ENCODE measurements at regions not wholly inside any gene's neighbourhood (a gene's known extent, or its start where the extent isn't known, plus 50 kb on each side); places are given as distances from the start of the nearest gene placed in this dataset.

DNA sequence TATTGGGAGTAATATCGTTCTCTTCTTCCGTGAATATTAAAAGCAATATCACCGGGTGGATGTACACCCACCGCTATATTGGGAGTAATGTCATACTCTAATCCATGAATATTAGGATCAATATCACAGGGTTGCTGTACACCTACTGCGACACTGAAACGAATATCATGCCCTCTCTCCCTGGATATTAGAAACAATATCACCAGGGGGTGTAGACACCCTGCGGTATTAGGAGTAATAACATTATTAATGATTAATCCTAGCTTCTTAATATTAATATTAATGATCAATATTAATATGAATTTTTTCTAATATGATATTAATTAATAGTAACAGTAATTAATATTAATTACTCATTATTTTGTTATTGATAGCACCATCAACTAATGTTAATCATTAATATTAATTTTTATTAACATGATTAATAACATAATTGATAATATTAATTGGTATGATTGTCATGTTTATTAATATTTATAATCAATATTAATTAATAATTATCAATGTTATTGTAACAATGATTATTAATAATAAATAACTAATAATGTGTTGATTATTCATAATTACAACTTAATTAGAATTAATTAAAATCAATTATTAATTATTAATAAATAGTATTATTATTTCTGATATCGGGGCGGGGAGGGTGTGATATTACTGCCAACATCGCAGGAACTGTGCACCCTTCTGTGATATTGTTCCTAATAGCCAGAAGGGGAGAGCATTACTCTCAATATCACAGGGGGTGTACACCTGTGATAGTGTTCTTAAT, 121.3 kb upstream of the C1GALT1 start:
- no peak for DNase-seq

DNA sequence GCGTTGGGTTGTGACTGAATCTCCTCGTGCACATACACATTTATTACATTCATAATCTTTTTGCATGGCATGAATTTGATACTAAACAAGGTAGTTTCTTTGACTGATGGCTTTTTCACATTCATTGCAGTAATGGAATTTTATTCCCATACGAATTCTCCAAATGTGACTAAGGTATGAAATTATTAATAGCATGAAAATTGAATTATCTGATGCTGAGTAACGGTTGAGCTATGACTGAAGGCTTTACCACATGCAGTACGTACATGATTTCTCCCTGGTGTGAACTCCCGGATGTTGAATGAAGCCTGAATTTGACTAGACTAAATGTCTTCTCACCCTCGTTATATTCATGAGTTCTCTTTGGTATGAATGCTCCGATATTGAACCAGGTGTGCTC, 104.4 kb upstream of the C1GALT1 start:
- DNase-seq = no peak

DNA sequence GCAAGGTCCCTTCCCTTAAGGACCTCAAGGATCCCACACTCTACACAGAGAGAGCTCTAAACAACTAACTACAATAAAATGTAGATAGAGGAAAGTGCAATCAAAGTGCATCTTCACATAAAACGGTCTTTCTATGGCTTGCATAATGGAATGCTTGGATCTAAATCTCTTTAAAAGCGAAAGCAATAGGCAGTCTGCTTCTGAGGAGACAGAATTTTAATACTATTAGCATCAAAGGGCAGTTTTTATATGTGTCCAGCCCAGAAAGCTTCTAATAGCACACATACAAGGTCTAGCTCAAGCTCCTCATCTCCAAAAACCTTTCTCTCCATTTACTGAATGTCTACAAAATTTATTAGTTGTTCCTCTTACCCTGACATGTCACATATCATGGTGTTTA, 101.5 kb upstream of the C1GALT1 start:
- DNase-seq = no peak

DNA sequence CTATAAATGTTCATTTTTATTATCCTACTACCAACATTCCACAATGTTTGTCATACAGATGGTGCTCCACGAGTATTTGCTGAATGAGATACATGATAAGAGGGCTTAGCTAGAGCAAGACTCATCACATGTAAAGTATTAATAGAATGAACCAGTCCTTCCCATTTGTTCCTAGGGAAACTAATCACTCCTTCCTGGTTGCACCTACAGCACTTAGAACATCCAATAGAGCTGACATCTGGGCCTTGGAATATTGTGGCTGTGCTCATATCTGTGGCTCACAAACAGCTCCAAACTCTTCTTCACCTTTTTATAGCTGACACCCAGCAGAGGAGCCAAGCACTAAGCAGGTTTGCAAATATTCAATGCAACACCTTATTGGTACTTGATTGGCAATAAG, 91.9 kb upstream of the C1GALT1 start:
- no peak for DNase-seq

DNA sequence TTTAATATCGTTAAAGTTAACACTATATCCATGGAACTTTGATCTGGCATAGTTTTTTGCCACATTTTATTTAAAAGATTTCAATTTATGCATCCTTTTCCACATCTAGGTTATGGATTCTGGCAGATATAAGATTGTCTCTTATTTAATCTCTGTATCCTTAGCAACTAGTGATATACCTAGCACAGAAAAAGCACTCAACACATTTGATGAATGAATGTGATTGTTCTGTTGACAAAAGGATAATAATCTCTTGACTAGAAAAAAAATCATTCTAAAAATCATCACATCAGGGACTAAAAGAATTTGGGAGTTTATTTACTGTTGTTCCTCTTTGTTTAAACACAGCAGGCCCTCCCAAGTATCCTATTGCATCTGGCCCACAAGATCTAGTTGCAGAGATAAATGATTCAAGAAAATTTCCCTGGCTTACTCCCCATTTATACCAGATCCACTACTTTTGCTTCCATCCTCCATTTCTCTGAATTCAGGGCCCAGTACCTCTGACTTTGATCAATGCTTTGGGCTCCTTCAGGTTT, 84.0 kb upstream of the C1GALT1 start:
- no peak for DNase-seq

DNA sequence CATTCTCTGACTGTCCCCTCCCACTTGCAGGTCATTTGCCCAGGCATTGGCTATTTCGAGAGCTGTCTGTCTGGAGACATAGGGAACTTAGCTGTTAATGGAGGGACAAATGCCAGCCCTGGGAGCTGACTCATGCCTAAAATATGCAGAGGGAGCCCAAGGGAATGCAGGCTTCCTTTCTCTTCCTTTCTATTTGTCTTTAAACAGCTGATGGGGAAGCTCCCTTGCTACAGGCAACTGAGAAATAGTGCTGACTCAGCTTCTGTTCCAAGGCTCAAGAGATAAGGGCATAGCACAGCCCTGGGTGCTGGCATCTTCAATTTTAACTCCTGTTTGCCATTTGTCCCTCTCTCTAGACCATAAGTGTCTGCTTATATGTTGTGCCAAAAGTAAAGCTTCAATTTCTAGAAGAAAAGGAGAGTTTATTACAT, 82.7 kb upstream of the C1GALT1 start:
- peak; percentile 61 to 86 (median 78) for DNase-seq

DNA sequence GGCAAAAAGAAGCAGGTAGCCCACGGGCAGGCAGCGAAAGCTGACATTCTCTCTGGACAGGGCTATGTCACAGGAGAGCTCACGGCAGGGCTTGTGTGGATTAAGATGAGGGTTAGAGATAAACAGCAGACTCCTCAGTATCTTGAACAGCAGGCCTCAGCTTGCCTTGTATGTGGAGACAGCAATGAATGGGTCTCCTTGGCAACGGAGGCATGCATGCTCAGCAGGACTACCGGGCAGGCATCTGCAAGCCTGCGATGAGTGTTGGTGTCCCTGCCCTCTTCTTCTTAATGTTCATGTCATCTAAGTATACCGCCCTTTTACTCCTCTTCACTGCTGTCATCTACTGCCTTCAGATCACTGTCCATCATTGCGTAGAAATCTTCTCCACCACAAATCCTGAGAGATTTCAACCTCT, 81.9 kb upstream of the C1GALT1 start:
- no peak for DNase-seq

DNA sequence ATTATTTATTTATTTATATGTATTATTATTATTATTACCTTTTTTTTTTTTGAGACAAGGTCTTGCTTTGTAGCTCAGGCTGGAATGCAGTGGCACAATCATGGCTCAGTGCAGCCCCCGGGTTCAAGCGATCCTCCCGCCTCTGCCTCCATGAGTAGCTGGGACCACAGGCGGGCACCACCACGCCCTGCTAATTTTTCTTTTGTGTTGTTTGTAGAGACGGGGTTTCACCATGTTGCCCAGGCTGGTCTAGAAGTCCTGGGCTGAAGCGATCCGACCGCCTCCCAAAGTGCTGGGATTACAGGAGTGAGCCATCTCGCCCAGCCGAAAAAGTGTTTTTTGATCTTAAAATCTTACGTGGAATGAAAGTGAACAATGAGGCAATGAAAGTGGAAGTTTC, 79.4 kb upstream of the C1GALT1 start:
- no peak for DNase-seq

DNA sequence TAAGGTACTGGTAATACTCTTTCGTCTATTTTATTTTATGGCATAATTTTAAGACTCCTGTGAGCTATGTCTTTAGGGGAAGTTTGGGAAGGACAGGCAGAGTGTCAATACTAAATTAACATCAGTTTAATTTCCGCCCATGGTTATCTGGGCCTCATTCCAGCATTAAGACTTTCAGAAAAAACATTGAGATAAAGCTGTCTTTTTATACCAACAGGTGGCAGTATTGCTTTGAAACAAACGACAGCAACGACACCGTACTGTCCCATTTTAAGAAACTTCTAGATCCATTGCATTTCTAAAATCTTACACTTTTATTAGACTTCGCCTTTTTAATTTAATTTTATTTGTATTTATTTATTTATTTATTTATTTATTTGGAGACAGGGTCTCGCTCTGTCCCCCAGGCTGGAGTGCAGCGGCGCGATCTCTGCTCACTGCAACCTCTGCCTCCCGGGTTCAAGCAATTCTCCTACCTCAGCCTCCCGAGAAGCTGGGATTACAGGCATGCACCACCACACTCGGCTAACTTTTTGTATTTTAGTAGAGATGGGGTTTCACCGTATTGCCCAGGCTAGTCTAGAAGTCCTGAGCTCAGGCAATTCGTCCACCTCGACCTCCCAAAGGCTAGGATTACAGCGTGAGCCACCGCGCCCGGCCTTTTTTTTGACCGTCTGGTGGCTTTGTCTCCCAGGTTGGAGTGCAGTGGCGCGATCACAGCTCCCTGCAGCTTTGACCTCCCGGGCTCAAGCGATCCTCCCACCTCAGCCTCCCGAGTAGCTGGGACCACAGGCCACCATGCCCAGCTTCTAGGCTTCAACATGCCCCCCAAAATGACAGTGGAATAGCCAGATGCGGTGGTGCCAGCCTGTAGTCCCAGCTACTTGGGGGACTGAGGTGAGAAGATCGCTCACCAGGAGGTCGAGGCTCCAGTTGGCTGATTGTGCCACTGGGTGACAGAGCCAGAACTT, 78.7 kb upstream of the C1GALT1 start:
- peak; percentile 33 to 87 (median 62) for DNase-seq

DNA sequence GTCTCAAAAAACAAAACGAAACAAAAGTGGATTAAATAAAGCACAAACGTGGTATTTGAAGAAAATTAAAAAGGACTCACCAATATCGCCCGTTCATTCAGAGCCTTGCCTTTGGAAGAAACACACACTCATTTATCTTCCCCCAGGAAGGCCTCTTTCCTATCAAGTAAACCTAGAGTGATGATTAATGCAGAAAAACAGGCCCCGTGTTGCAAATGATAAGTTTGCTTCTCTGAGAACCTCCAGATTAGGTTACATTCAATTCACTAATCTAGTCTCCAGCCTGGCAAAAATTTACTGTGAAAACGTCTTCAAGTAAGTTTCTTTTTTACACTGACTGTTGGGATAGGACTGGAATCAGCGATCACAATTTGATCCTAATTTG, 78.0 kb upstream of the C1GALT1 start:
- no peak for DNase-seq

DNA sequence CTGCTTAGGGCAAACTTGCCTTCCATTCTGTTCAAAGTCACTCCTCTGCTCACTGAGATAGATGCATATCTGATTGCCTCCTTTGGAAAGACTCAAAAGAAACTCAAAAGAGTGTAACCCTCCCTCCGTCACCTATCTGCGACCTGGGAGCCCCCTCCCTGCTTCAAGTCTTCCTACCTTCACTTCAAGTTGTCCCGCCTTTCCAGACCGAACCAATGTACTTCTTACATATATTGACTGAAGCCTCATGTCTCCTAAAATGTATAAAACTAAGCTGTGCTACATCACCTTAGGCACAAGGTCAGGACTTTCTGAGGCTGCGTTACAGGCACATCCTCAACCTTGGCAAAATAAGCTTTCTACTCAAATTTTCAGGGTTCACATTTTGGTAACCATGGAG, 77.4 kb upstream of the C1GALT1 start:
- no peak for DNase-seq

DNA sequence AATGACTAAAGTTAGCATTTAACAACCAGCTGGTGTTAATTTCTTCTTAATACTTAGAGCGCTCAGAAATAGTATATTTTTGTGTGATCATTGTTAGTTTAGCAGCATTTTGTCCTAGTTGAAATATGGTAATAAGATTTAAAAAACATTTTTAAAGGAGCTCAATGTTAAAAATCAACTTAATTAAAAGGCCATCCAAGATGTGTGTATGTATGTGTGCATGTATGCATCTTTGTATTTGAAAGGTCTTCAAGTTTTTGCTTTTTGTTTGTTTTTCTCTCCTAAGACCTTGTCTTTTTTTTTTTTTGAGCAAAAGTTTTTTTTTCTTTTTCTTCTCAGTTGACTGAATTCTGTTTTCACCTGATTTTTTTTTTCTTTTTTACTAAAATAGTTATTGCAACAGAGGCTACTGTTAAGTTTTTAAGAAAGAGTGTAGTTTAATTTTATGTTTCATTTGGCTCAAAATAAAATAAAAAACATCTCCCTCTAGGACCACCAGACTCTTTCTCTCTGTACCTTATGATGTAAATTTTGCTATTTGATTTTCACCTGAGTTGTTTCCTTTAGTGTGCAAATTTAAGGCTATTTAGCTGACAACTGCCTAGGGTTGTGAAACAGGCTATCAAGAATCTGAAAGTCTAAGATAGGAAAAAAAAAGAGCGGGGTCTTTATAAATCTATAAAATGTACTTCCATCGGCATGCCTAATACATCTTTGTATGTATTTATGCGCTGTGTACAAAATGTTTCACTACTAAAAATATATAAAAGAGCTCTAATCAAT, 76.4 kb upstream of the C1GALT1 start:
- no peak for DNase-seq

DNA sequence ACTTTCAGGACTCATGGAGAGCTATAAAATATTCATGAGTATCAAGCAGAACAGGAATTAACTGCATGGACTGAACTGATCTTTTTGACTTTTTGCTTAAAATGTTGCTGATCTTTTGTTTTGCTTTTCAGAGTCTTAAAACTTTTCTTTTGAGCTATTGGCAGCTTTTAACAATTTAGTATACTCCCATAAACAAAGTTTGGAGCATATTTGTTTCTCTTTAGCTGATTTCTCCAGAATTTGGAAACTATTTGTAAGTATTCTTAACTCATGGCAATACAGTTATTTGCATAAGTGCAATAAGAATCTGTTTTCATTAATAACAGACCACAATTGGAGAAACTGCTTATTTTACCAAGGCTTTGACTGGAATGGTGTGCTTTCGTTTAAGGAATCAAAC, 73.4 kb upstream of the C1GALT1 start:
- DNase-seq = no peak

DNA sequence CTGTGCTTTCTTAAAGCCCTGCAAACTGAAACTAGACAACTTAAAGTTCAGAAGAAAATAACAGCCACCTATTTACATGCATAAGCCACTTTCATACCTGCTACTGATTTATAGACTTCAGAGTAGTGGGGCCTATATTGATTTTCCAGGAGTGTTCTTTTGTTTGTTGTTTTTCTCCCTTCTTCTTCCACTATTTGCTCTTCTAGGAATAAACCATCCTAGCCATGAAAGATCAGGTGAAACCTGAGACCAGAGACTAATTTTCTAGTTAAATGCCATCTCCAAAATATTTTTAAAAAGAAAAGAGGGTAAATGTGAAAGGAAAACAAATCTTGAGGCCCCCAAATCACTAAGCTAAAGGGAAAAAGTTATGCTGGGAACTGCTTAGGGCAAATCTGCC, 72.4 kb upstream of the C1GALT1 start:
- DNase-seq = no peak

DNA sequence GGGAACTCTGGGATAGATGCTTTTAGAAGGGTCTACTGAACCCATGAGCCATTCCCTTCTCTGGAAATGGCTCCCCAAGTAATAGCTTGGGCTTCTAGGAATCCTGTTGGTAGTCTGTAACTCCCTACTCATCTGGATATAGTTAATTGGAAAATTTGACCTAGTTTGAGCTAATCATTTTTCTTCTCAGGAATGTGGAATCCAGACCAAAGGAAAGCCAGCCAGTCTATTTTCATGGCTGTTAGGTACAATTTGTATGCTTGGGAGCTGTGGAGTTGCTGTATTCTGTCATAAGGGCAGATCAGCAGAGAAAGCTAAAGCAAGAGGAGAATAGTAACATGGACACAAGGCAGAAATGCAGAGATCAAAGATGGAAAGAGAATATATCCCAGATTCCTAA, 71.6 kb upstream of the C1GALT1 start:
- DNase-seq = no peak

DNA sequence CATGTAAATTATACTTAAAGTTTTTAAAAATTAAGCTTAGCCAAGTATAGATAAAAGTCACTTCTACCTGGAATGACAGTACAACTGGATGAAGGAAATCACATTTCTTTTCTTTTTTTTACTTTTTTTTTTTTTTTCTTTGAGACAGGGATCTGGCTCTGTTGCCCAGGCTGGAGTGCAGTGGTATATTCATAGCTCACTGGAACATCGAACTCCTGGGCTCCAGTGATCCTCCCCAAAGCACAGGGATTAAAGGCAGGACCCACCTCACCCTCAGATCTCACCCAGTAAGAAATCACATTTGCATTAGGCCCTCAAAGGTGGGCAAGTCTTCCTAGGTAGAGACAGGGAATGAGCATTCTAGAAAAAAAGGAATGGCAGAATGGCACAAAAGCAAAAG, 69.5 kb upstream of the C1GALT1 start:
- DNase-seq = no peak

DNA sequence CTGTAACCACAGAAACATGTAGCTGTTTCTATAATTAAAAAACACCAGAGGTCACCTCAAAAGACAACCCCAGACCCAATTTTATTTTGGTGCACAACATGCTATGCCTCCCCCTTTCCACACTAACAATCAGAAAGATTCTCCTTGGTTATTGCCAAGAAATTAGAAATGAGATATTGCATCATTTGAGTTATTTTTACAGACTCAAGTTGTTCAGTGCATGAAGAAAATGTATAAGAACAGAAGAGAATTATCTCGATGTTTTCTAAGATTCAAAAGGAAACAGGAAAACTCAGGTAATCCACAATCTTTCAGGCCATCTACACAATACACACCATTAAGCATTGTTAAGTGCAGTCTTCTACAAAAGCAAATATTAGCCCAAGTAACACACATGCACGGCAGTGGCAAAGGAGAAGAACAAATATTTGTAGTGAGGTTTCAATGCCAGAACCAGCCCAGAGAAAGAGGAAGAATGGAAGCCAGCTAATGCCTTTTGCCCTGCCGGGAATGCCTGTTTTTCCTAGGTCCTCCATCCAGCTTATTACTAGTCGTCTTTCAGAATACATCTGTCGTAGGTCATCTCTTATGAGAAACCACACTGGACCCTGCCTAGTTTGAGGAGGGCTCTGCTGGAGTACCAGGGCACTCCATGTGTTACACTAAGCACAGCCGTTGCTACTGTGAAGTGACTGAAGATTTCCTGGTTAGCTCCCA, 67.6 kb upstream of the C1GALT1 start:
- DNase-seq = peak in 1 of 4 experiments; percentile 22

DNA sequence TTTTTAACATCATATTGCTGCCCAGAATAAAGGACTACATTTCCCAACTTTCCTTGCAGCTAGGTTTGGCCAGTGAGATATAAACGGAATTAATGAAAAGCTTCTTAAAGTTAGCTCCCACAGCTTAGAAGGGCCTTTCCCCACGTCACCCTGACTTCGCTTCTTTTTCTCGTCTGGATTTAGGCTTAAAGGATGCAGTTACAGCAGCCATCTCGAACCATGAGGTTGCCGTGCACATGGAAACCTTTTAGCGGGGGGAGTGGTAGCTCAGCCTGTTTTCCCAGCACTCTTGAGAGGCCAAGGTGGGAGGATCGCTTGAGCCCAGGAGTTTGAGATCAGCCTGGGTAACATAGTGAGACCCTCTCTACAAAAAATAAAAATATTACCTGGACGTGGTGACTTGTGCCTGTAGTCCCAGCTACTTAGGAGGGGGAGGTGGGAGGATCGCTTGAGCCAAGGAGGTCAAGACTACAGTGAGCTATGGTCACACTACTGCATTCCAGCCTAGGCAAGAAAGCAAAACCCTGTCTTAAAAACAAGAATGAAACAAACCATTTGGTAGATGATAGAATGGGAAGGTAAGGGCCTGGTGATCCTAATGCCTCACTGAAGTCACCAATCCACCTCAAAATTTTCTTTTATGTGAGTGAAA, 64.3 kb upstream of the C1GALT1 start:
- no peak for DNase-seq

DNA sequence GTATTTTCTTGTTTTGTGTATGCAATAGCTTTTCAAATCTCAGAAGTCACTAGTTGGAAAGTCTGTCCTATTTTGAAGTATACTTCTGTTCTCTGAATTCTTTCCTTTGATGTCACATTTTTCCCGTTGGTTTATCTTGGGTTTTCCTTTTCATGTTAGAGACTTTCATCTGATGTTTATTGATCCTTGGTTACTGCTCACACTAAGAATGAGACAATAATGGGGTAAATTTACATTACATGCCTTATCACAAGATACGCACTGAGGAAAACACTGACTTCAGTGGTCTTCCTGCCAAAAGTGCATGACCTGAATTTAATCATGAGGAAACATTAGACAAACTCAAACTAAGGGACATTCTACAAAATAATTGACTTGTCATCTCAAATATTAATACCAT, 63.5 kb upstream of the C1GALT1 start:
- DNase-seq = no peak

DNA sequence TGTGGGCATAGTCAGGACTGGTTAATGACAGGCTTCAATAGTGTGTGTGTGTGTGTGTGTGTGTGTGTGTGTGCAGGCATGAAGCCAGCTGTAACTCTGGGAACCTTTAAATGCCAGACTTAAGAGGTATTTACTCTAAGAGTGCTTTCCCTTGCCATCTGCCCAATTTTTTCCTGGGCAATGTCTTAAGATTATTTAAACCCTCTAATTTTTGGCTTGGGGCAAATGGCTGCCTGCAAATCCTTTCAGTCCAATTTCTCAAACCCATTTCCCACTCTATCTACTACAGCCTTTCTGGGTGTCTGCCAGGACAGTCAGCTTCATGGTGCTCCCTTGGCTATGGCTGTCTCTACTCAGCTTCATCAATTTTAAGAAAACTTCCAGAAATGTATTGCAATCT, 62.6 kb upstream of the C1GALT1 start:
- DNase-seq = no peak

DNA sequence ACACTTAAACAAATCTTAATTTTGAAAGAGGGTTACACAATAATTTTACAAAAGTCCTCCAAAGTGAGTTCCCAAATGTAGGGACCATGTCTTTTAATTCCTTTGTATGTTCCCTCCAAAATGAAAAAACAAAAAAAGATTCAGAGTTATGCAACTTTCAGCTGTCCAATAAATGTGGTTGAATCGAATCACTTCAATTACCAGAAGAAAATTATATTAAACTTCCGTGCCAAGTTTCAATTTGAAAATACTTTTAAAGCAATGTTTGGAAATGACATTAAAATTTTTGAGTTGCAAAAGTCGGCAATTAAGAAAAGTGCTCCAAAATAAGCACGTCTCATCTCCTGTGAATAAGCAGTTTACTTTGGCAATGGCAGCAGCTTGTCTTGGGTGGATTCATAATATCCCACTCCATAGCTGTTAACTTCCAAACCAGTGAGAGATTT, 60.3 kb upstream of the C1GALT1 start:
- DNase-seq = no peak

Measured in suppressor macrophage (primary cell).